HCT116 (cell line): ENCODE measurements at regions not wholly inside any gene's neighbourhood (a gene's known extent, or its start where the extent isn't known, plus 50 kb on each side); places are given as distances from the start of the nearest gene placed in this dataset.

Experiments
- ATAC-seq: fragments of 200-7000 bp; cut with Tn5 transposase; 2 replicates; pipeline ENCODE4 v1.9.1; 2020; ENCODE audit warnings: mild to moderate bottlenecking, moderate library complexity
- BruUV-seq: library from RNA; stranded (reverse); fragments of 400-500 nt; replicated peaks from 2 replicates; lab custom pipeline; 2021; lab: Mats Ljungman, UMichigan
- CTCF ChIA-PET: fragments of 300-600 bp; sonication (Branson Sonifier 250); formaldehyde crosslinking; loops from one replicate; lab custom pipeline; 2021; ENCODE audit warnings: antibody characterized with exemption; lab: Charles Lee
- POLR2A ChIA-PET: fragments of 300-600, 350-600 bp; sonication (Branson Sonifier 250); formaldehyde crosslinking; loops from one replicate; lab custom pipeline; 2021; ENCODE audit warnings: antibody characterized with exemption; lab: Charles Lee
- RAD21 ChIA-PET, 2 experiments: fragments of 300-600 bp; sonication (Branson Sonifier 250); formaldehyde crosslinking; loops; one replicate each; lab custom pipeline; 2023; ENCODE audit warnings: low total read pairs in 2 of 2; ENCODE audit not compliant: uncharacterized antibody in 2 of 2, unreplicated experiment in 2 of 2, low non-redundant PET in 1 of 2; lab: Charles Lee
- DNase-seq: peaks from one replicate; pipeline ENCODE4 v3.0.0-alpha.2; 2010; ENCODE audit warnings: low read depth, low spot score
- H2AFZ ChIP-seq: fragments of 200-600 bp; shearing (Covaris generic), sonication (generic); 2 replicates; pipeline ENCODE4 v1.6.1; 2017; ENCODE audit warnings: low read depth, mixed run types, mixed read lengths, antibody characterized with exemption, low read length; ENCODE audit not compliant: poor library complexity, severe bottlenecking
- H3K27ac ChIP-seq: 2 replicates; pipeline ENCODE4 v1.5.1; 2012; ENCODE audit warnings: low read depth, low read length
- H3K27me3 ChIP-seq: fragments of 200-600 bp; sonication (generic); 2 replicates; pipeline ENCODE4 v1.6.1; 2016; ENCODE audit warnings: mixed run types, low read length, mixed read lengths; ENCODE audit not compliant: insufficient read depth
- H3K36me3 ChIP-seq, 2 experiments: fragments of 200-500 bp in 1 of 2; fragments of 200-600 bp in 1 of 2; sonication (Bioruptor generic) in 1 of 2; sonication (generic) in 1 of 2; 2 replicates each; pipeline versions ENCODE4 v1.5.1 to v1.6.1; 2014 to 2016; ENCODE audit warnings: low read length in 2 of 2, inconsistent platforms in 1 of 2, mixed read lengths in 1 of 2, mixed run types in 1 of 2; ENCODE audit not compliant: insufficient read depth in 2 of 2, control insufficient read depth in 1 of 2
- H3K4me1 ChIP-seq, 2 experiments: fragments of 200-600 bp in 1 of 2; sonication (generic) in 1 of 2; 2 replicates each; pipeline versions ENCODE4 v1.5.1 to v1.6.1; 2012 to 2017; ENCODE audit warnings: low read length in 2 of 2, inconsistent platforms in 1 of 2, mild to moderate bottlenecking in 1 of 2, mixed read lengths in 1 of 2, mixed run types in 1 of 2, moderate library complexity in 1 of 2; ENCODE audit not compliant: insufficient read depth in 2 of 2, control insufficient read depth in 1 of 2
- H3K4me2 ChIP-seq: fragments of 200-600 bp; sonication (generic); 2 replicates; pipeline ENCODE4 v1.6.1; 2017; ENCODE audit warnings: mixed run types, low read length, mixed read lengths
- H3K4me3 ChIP-seq, 2 experiments: fragments of 200-600 bp in 1 of 2; sonication (generic) in 1 of 2; replicated peaks in 1 of 2; 2 replicates each; pipeline ENCODE4 v1.5.1; 2011 to 2016; ENCODE audit warnings: low read length in 2 of 2, control low read depth in 1 of 2, low read depth in 1 of 2, mild to moderate bottlenecking in 1 of 2, mixed read lengths in 1 of 2, mixed run types in 1 of 2
- H3K79me2 ChIP-seq: fragments of 200-600 bp; sonication (generic); 2 replicates; pipeline ENCODE4 v1.6.1; 2017; ENCODE audit warnings: mild to moderate bottlenecking, mixed run types, low read length, moderate library complexity, mixed read lengths; ENCODE audit not compliant: insufficient read depth
- H3K9ac ChIP-seq: fragments of 200-600 bp; sonication (generic); 2 replicates; pipeline ENCODE4 v1.6.1; 2016; ENCODE audit warnings: low read length, mixed read lengths
- H3K9me2 ChIP-seq: fragments of 200-600 bp; sonication (generic), shearing (Covaris generic); 2 replicates; pipeline ENCODE4 v1.6.1; 2017; ENCODE audit warnings: mixed run types, mild to moderate bottlenecking, moderate library complexity; ENCODE audit not compliant: insufficient read depth
- H3K9me3 ChIP-seq, 2 experiments: fragments of 200-500 bp in 1 of 2; fragments of 200-600 bp in 1 of 2; sonication (Bioruptor generic) in 1 of 2; sonication (generic) in 1 of 2; 2 replicates each; pipeline ENCODE4 v1.6.1; 2014 to 2017; ENCODE audit warnings: low read length in 2 of 2, mixed read lengths in 2 of 2, inconsistent platforms in 1 of 2, low read depth in 1 of 2, mild to moderate bottlenecking in 1 of 2, mixed run types in 1 of 2, moderate library complexity in 1 of 2; ENCODE audit not compliant: control insufficient read depth in 1 of 2, insufficient read depth in 1 of 2
- H4K20me1 ChIP-seq: fragments of 200-600 bp; sonication (generic), shearing (Covaris generic); 2 replicates; pipeline ENCODE4 v1.6.1; 2017; ENCODE audit warnings: mixed run types, mild to moderate bottlenecking, moderate library complexity; ENCODE audit not compliant: insufficient read depth
- EGR1 ChIP-seq: IDR thresholded peaks from 2 replicates; pipeline ENCODE4 v1.6.1; 2012; ENCODE audit warnings: low read depth
- ELF1 ChIP-seq: IDR thresholded peaks from 2 replicates; pipeline ENCODE4 v1.6.1; 2012; ENCODE audit warnings: low read depth, borderline replicate concordance
- EZH2 ChIP-seq: fragments of 200-600 bp; sonication (generic); IDR thresholded peaks from 2 replicates; pipeline ENCODE4 v1.6.1; 2017; ENCODE audit warnings: antibody characterized with exemption, mixed run types
- POLR2AphosphoS5 ChIP-seq: IDR thresholded peaks from 2 replicates; pipeline ENCODE4 v1.6.1; 2011; ENCODE audit warnings: mild to moderate bottlenecking, low read depth, low read length, moderate library complexity
- TCF7L2 ChIP-seq: IDR thresholded peaks from 2 replicates; pipeline ENCODE4 v1.7.0; 2011; ENCODE audit warnings: borderline replicate concordance, inconsistent platforms; ENCODE audit not compliant: insufficient read depth, insufficient read length; ENCODE audit errors: extremely low read depth
- YY1 ChIP-seq: IDR thresholded peaks from 2 replicates; pipeline ENCODE4 v1.6.1; 2011; ENCODE audit warnings: low read length, low read depth, moderate library complexity, mild to moderate bottlenecking; ENCODE audit not compliant: insufficient replicate concordance; ENCODE audit errors: extremely low read depth
- ZNF274 ChIP-seq: fragments of 200-500 bp; sonication (Bioruptor generic); IDR thresholded peaks from 2 replicates; pipeline ENCODE4 v1.6.1; 2014; ENCODE audit warnings: mild to moderate bottlenecking, low read depth, low read length, inconsistent platforms
- intact Hi-C: fragments of 100-400 bp; cut with micrococcal nuclease; formaldehyde crosslinking; loops from 2 replicates; pipeline ENCODE4 v1.10.0; 2022
- TF ChIP-seq, protein P1 (sequence below): IDR thresholded peaks from 2 replicates; pipeline ENCODE4 v1.6.1; 2012
- TF ChIP-seq, protein P2 (sequence below): IDR thresholded peaks from 2 replicates; pipeline ENCODE4 v1.6.1; 2011; ENCODE audit warnings: mild to moderate bottlenecking, low read length, moderate library complexity; ENCODE audit not compliant: insufficient replicate concordance; ENCODE audit errors: extremely low read depth

DNA sequence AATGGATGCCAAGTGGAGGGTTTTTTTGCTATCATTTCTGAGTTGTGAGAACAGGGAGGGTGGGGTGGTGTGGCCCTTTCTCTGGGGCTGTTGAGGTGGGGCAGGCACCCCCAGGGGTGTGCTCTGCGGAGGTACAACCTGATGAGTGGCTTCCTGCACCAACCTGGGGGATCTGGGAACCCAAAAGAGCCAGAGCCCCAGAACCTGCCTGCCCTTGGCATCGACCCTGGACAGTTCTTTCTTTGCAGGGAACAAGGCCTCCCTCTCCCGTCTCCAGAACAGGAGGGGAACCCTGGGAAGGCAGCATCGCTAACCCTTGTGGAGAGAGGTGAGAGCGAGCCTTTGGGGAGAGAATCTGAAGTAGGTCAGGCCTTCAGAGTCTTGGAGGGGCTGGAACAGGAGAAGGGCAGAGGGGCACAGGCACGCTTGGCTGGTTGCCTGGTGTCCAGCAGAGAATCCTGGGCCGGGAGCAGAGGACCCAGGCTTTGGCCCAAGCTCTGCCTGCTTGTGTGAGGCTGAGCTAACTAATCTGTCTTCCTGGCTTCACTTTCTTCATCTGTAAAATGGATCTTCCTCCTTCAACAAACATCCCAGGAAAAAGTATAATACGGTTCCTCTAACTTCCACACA is 84.9 kb downstream of the RHOB start:
- no peaks in the 10 kb centered on the region for H3K9me3 ChIP-seq
- ChIA-PET POLR2A (no interaction called here), RAD21 (no interaction called here), CTCF (interaction anchor here (1.0 kb wide), 1 partner anchor 120 kb away, joined by 3 read pairs; no protein-coding TSS in a partner anchor)
- H3K9ac ChIP-seq: no peak overlapping the region
- no peak overlapping the region for H3K4me2 ChIP-seq
- H3K79me2 ChIP-seq: no peaks in the 10 kb centered on the region
- H3K4me3 ChIP-seq: no peak overlapping the region
- H3K27me3 ChIP-seq: no peaks in the 10 kb centered on the region
- ATAC-seq (no peak), DNase-seq (no peak)
- H3K36me3 ChIP-seq: no peaks in the 10 kb centered on the region
- no peaks in the 10 kb centered on the region for H3K9me2 ChIP-seq
- intact Hi-C loops: no loop called here
- H3K27ac ChIP-seq: no peak overlapping the region
- BruUV-seq: no TSS peak
- H2AFZ ChIP-seq: no peak overlapping the region
- H4K20me1 ChIP-seq: no peaks in the 10 kb centered on the region
- H3K4me1 ChIP-seq: peaks cover 0 to under 1% of the 10 kb centered on the region in 2 experiments; a peak in 1 of 4 replicates
- TF ChIP-seq, protein P1, sequence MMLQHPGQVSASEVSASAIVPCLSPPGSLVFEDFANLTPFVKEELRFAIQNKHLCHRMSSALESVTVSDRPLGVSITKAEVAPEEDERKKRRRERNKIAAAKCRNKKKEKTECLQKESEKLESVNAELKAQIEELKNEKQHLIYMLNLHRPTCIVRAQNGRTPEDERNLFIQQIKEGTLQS: no peak
- TF ChIP-seq, all 23 proteins: peak for 0

DNA sequence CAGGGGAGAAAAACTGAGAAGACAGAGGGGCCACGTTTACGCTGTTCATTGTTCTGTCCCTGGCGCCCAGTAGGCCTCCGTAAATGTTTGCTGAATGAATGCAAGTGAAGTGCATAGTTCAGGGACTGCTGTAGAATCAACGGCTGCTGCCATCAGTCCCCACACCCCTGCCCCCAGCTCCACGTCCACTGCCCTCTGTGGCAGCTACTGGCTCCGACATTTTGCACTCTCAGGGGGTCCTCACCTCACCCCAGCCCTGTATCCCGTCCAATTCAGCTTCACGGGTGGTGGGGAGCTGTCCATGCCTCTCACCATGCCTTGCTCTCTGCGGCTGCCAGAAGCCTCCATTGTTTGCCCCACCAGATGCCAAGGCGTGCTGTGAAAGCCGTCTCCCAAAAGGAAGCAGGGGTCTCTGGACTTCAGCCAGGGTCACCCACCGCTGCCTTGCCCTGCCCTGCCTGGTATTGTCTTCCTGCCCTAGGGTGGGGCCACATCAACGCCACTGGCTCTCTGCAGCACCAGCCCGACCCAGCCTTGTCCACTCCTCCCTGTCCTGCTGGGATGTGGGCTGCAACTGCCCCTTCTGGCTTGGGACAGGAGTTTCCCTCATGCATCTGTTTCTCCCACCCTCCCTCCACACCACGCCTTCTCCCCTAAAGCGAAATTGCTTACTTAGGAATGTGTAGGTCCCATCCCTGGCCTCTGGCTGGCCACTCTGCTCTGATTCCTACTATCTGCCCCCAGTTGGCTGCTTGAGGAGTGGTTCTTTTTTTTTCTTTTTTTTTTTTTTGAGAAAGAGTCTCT is 86.0 kb downstream of the RHOB start:
- H2AFZ ChIP-seq: no peak overlapping the region
- no peak for TF ChIP-seq YY1
- no peak for TF ChIP-seq POLR2AphosphoS5
- TF ChIP-seq, protein P2, sequence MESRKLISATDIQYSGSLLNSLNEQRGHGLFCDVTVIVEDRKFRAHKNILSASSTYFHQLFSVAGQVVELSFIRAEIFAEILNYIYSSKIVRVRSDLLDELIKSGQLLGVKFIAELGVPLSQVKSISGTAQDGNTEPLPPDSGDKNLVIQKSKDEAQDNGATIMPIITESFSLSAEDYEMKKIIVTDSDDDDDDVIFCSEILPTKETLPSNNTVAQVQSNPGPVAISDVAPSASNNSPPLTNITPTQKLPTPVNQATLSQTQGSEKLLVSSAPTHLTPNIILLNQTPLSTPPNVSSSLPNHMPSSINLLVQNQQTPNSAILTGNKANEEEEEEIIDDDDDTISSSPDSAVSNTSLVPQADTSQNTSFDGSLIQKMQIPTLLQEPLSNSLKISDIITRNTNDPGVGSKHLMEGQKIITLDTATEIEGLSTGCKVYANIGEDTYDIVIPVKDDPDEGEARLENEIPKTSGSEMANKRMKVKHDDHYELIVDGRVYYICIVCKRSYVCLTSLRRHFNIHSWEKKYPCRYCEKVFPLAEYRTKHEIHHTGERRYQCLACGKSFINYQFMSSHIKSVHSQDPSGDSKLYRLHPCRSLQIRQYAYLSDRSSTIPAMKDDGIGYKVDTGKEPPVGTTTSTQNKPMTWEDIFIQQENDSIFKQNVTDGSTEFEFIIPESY: no peak
- TF ChIP-seq EZH2: no peak
- TF ChIP-seq TCF7L2: no peak
- TF ChIP-seq ELF1: no peak
- TF ChIP-seq ZNF274: no peak
- no peak for TF ChIP-seq EGR1
- no peaks in the 10 kb centered on the region for H3K36me3 ChIP-seq
- intact Hi-C loops: no loop called here
- CTCF ChIA-PET: interaction anchor here (1.0 kb wide), 1 partner anchor 121 kb away, joined by 3 read pairs; no protein-coding TSS in a partner anchor
- peaks cover 0 to 10% of the 10 kb centered on the region in 2 experiments; a peak in 2 of 4 replicates for H3K4me1 ChIP-seq
- H3K9ac ChIP-seq: no peak overlapping the region
- ATAC-seq (no peak), DNase-seq (no peak)
- POLR2A ChIA-PET: no interaction called here
- no peak overlapping the region for H3K27ac ChIP-seq
- no peak overlapping the region for H3K4me3 ChIP-seq
- H3K4me2 ChIP-seq: no peak overlapping the region
- BruUV-seq: no TSS peak
- H4K20me1 ChIP-seq: no peaks in the 10 kb centered on the region
- H3K79me2 ChIP-seq: no peaks in the 10 kb centered on the region
- no peaks in the 10 kb centered on the region for H3K9me2 ChIP-seq
- H3K27me3 ChIP-seq: no peaks in the 10 kb centered on the region
- RAD21 ChIA-PET: no interaction called here
- no peaks in the 10 kb centered on the region for H3K9me3 ChIP-seq
